ENCODE measurements at regions not wholly inside any gene's neighbourhood (a gene's known extent, or its start where the extent isn't known, plus 50 kb on each side); places are given as distances from the start of the nearest gene placed in this dataset.

GRCh38 chr3:72204452-72204851 is 419.5 kb upstream of the PROK2 start:
- no peak overlapping the region for H3K4me3 ChIP-seq (ENCODE audit: low read length)
- H2AFZ ChIP-seq (ENCODE audit: low read length) = no peak overlapping the region
- DNase-seq = no peak

GRCh38 chr3:72203613-72204349 is 418.8 kb upstream of the PROK2 start:
- H3K4me3 ChIP-seq (ENCODE audit: low read length) = no peak overlapping the region
- no peaks in the 10 kb centered on the region for H3K9me3 ChIP-seq (replicated peaks; ENCODE audit: insufficient read depth, low read length)
- no peak overlapping the region for H3K9ac ChIP-seq (ENCODE audit: low read length)
- no peaks in the 10 kb centered on the region for H3K4me1 ChIP-seq (ENCODE audit: low read length)
- H4K20me1 ChIP-seq (ENCODE audit: insufficient read depth, low read length) = no peaks in the 10 kb centered on the region
- H3K4me2 ChIP-seq (ENCODE audit: low read depth, low read length) = no peak overlapping the region
- H3K79me2 ChIP-seq (ENCODE audit: low read length) = no peaks in the 10 kb centered on the region
- H3K36me3 ChIP-seq (replicated peaks; ENCODE audit: insufficient read depth, low read length) = no peaks in the 10 kb centered on the region
- no peaks in the 10 kb centered on the region for H3K9me2 ChIP-seq (replicated peaks; ENCODE audit: insufficient read depth, low read length)
- no peak for DNase-seq
- no peaks in the 10 kb centered on the region for H3K27me3 ChIP-seq (replicated peaks; ENCODE audit: insufficient read depth, low read length)
- H2AFZ ChIP-seq (ENCODE audit: low read length) = no peak overlapping the region
- TF ChIP-seq CTCF (IDR thresholded peaks at IDR 0.05; ENCODE audit: low read length) = no peak
- no peaks in the 10 kb centered on the region for H3F3A ChIP-seq (ENCODE audit: insufficient read depth, low read length)
- no peak overlapping the region for H3K27ac ChIP-seq (ENCODE audit: low read length)

More at GRCh38 chr3:72204452-72204851, 419.5 kb upstream of the PROK2 start:
- H3K4me1 ChIP-seq (ENCODE audit: low read length) = no peaks in the 10 kb centered on the region
- no peak for TF ChIP-seq CTCF (IDR thresholded peaks at IDR 0.05; ENCODE audit: low read length)
- no peak for TF ChIP-seq EZH2phosphoT487 (IDR thresholded peaks at IDR 0.05; ENCODE audit: low read length)
- no peak for TF ChIP-seq EZH2 (optimal IDR thresholded peaks at IDR 0.05; ENCODE audit: low read depth, low read length)
- no peak overlapping the region for H3K9ac ChIP-seq (ENCODE audit: low read length)
- no peaks in the 10 kb centered on the region for H3K36me3 ChIP-seq (replicated peaks; ENCODE audit: insufficient read depth, low read length)
- H4K20me1 ChIP-seq (ENCODE audit: insufficient read depth, low read length) = no peaks in the 10 kb centered on the region
- H3K27me3 ChIP-seq (replicated peaks; ENCODE audit: insufficient read depth, low read length) = no peaks in the 10 kb centered on the region
- H3K4me2 ChIP-seq (ENCODE audit: low read depth, low read length) = no peak overlapping the region
- no peaks in the 10 kb centered on the region for H3K9me2 ChIP-seq (replicated peaks; ENCODE audit: insufficient read depth, low read length)
- H3K9me3 ChIP-seq (replicated peaks; ENCODE audit: insufficient read depth, low read length) = no peaks in the 10 kb centered on the region
- H3F3A ChIP-seq (ENCODE audit: insufficient read depth, low read length) = no peaks in the 10 kb centered on the region
- no peaks in the 10 kb centered on the region for H3K79me2 ChIP-seq (ENCODE audit: low read length)
- H3K27ac ChIP-seq (ENCODE audit: low read length) = no peak overlapping the region

- Histone ChIP-seq H3K4me2 (ENCODE audit: low read depth, low read length) (no peak overlapping the region), H3K9me3 (replicated peaks; ENCODE audit: insufficient read depth, low read length) (no peaks in the 10 kb centered on the region), H3K4me1 (ENCODE audit: low read length) (no peaks in the 10 kb centered on the region), H3K4me3 (ENCODE audit: low read length) (no peak overlapping the region), H3K27ac (ENCODE audit: low read length) (no peak overlapping the region), H3K9me2 (replicated peaks; ENCODE audit: insufficient read depth, low read length) (no peaks in the 10 kb centered on the region), H2AFZ (ENCODE audit: low read length) (no peak overlapping the region), H4K20me1 (ENCODE audit: insufficient read depth, low read length) (no peaks in the 10 kb centered on the region), H3K27me3 (replicated peaks; ENCODE audit: insufficient read depth, low read length) (no peaks in the 10 kb centered on the region), H3K9ac (ENCODE audit: low read length) (no peak overlapping the region), H3K36me3 (replicated peaks; ENCODE audit: insufficient read depth, low read length) (no peaks in the 10 kb centered on the region), H3K79me2 (ENCODE audit: low read length) (no peaks in the 10 kb centered on the region), H3F3A (ENCODE audit: insufficient read depth, low read length) (no peaks in the 10 kb centered on the region)
- no peak for DNase-seq
- TF ChIP-seq EZH2 (optimal IDR thresholded peaks at IDR 0.05; ENCODE audit: low read depth, low read length) (no peak), CTCF (IDR thresholded peaks at IDR 0.05; ENCODE audit: low read length) (no peak), EZH2phosphoT487 (IDR thresholded peaks at IDR 0.05; ENCODE audit: low read length) (no peak)
These were observed 418.2 kb upstream of the PROK2 start for GRCh38 chr3:72203105-72203504.
